ENCODE measurements at regions not wholly inside any gene's neighbourhood (a gene's known extent, or its start where the extent isn't known, plus 50 kb on each side); places are given as distances from the start of the nearest gene placed in this dataset.

- H2AFZ ChIP-seq (replicated peaks) = no peak overlapping the region
- no peak overlapping the region for H3K9ac ChIP-seq
- H3K4me1 ChIP-seq = peaks cover 5% of the 10 kb centered on the region
- no peaks in the 10 kb centered on the region for H3F3A ChIP-seq (ENCODE audit: low read depth)
- H3K79me2 ChIP-seq (ENCODE audit: low read depth) = no peaks in the 10 kb centered on the region
- Mint-ChIP-seq H3K36me3 (no peaks in the 10 kb centered on the region), H3K4me1 (no peaks in the 10 kb centered on the region), H3K9me3 (peaks cover 6% of the 10 kb centered on the region), H3K4me3 (no peak overlapping the region), H3K27ac (no peak overlapping the region), H3K27me3 (ENCODE audit: insufficient read depth, low read depth) (peaks cover 2% of the 10 kb centered on the region)
- H3K9me3 ChIP-seq (ENCODE audit: low read depth) = no peaks in the 10 kb centered on the region
- DNase-seq (ENCODE audit: low spot score) = no peak
- no peaks in the 10 kb centered on the region for H3K27me3 ChIP-seq
- TF ChIP-seq EZH2phosphoT487 (IDR thresholded peaks at IDR 0.05) = no peak
- TF ChIP-seq CTCF (IDR thresholded peaks at IDR 0.05) = no peak
- no peak for TF ChIP-seq EZH2 (IDR thresholded peaks at IDR 0.05)
- H3K4me2 ChIP-seq = no peak overlapping the region
- H3K4me3 ChIP-seq = no peak overlapping the region
- H3K27ac ChIP-seq = no peak overlapping the region
- H4K20me1 ChIP-seq (ENCODE audit: low read depth) = no peaks in the 10 kb centered on the region
- H3K36me3 ChIP-seq = no peaks in the 10 kb centered on the region
Observed at GRCh38 chr18:45539491-45539891, 75.8 kb upstream of the SLC14A2 start.

DNA sequence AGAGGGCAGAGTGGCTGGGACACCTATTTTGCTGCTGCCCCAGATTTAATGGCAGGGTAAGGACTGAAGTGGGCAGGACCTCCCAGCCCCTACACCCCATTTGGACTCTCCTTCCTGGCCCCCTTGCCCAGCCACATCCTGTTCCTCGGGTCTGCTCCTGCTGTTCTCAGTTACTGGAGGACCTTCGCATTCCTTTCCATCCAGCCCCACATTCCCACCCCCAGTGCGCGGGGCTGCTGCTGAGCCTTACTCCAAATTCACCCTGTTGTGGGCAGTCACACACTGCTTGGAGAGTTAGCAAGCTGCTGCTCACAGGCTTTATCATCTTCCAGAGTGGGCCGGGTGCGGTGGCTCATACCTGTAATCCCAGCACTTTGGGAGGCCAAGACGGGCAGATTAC is 75.2 kb upstream of the SLC14A2 start:
- H3K9me3 ChIP-seq (ENCODE audit: low read depth) = no peaks in the 10 kb centered on the region
- H3K4me2 ChIP-seq = no peak overlapping the region
- no peak for DNase-seq (ENCODE audit: low spot score)

GRCh38 chr18:45541421-45541820 is 73.9 kb upstream of the SLC14A2 start:
- Mint-ChIP-seq H3K27ac (no peak overlapping the region), H3K4me1 (no peaks in the 10 kb centered on the region), H3K36me3 (no peaks in the 10 kb centered on the region), H3K27me3 (ENCODE audit: insufficient read depth, low read depth) (peaks cover 2% of the 10 kb centered on the region), H3K4me3 (no peak overlapping the region), H3K9me3 (peaks cover 6% of the 10 kb centered on the region)
- Histone ChIP-seq H4K20me1 (ENCODE audit: low read depth) (no peaks in the 10 kb centered on the region), H3F3A (ENCODE audit: low read depth) (no peaks in the 10 kb centered on the region), H3K4me1 (no peaks in the 10 kb centered on the region), H2AFZ (replicated peaks) (no peak overlapping the region), H3K27ac (no peak overlapping the region), H3K36me3 (no peaks in the 10 kb centered on the region), H3K4me3 (no peak overlapping the region), H3K9me3 (ENCODE audit: low read depth) (no peaks in the 10 kb centered on the region), H3K79me2 (ENCODE audit: low read depth) (no peaks in the 10 kb centered on the region), H3K9ac (no peak overlapping the region), H3K4me2 (no peak overlapping the region), H3K27me3 (no peaks in the 10 kb centered on the region)
- no peak for TF ChIP-seq EZH2phosphoT487 (IDR thresholded peaks at IDR 0.05)
- no peak for DNase-seq (ENCODE audit: low spot score)

More for the DNA sequence above, 75.2 kb upstream of the SLC14A2 start:
- Histone ChIP-seq H3K79me2 (ENCODE audit: low read depth) (no peaks in the 10 kb centered on the region), H3K36me3 (no peaks in the 10 kb centered on the region), H3K4me1 (peaks cover under 1% of the 10 kb centered on the region), H3F3A (ENCODE audit: low read depth) (no peaks in the 10 kb centered on the region), H2AFZ (replicated peaks) (no peak overlapping the region), H3K4me3 (no peak overlapping the region), H3K27ac (no peak overlapping the region), H4K20me1 (ENCODE audit: low read depth) (no peaks in the 10 kb centered on the region), H3K27me3 (no peaks in the 10 kb centered on the region), H3K9ac (no peak overlapping the region)
- TF ChIP-seq EZH2 (IDR thresholded peaks at IDR 0.05) (no peak), CTCF (IDR thresholded peaks at IDR 0.05) (no peak), EZH2phosphoT487 (IDR thresholded peaks at IDR 0.05) (no peak)
- no peaks in the 10 kb centered on the region for H3K36me3 Mint-ChIP-seq
- H3K27me3 Mint-ChIP-seq (ENCODE audit: insufficient read depth, low read depth) = peaks cover 2% of the 10 kb centered on the region
- H3K4me1 Mint-ChIP-seq = no peaks in the 10 kb centered on the region
- no peak overlapping the region for H3K4me3 Mint-ChIP-seq
- H3K27ac Mint-ChIP-seq = no peak overlapping the region
- H3K9me3 Mint-ChIP-seq = peaks cover 6% of the 10 kb centered on the region

DNA sequence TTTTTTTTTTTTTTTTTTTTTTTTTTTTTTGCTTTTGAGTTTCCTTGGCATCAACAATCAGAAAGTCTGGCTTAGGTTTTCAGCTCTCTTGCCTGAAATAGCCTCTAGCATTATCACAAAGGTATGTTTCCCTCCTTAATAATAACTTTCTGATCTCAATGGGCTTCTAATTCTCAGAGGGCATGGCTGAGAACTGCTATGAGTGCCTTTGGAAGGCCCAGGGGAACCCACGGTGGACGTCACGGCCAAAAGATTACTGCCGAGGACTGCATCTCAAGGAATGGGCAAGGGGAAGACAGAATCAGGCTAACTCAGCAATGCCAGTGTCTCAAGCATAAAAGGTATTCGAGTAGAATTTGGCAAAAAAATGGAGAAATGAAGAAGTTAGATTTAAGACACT is 73.2 kb upstream of the SLC14A2 start:
- H3K27ac ChIP-seq = no peak overlapping the region
- DNase-seq (ENCODE audit: low spot score) = no peak
- H3K9me3 Mint-ChIP-seq = peaks cover 6% of the 10 kb centered on the region
- H3K27me3 ChIP-seq = no peaks in the 10 kb centered on the region
- no peak for TF ChIP-seq CTCF (IDR thresholded peaks at IDR 0.05)
- TF ChIP-seq EZH2phosphoT487 (IDR thresholded peaks at IDR 0.05) = no peak
- TF ChIP-seq EZH2 (IDR thresholded peaks at IDR 0.05) = no peak
- H3K79me2 ChIP-seq (ENCODE audit: low read depth) = no peaks in the 10 kb centered on the region
- H3K27me3 Mint-ChIP-seq (ENCODE audit: insufficient read depth, low read depth) = peaks cover 2% of the 10 kb centered on the region
- H2AFZ ChIP-seq (replicated peaks) = no peak overlapping the region
- H4K20me1 ChIP-seq (ENCODE audit: low read depth) = no peaks in the 10 kb centered on the region
- H3K4me2 ChIP-seq = no peak overlapping the region
- no peak overlapping the region for H3K9ac ChIP-seq
- no peak overlapping the region for H3K4me3 ChIP-seq
- no peak overlapping the region for H3K27ac Mint-ChIP-seq
- no peaks in the 10 kb centered on the region for H3K36me3 ChIP-seq
- H3K9me3 ChIP-seq (ENCODE audit: low read depth) = no peaks in the 10 kb centered on the region
- no peaks in the 10 kb centered on the region for H3K36me3 Mint-ChIP-seq
- H3K4me1 Mint-ChIP-seq = no peaks in the 10 kb centered on the region
- H3K4me3 Mint-ChIP-seq = no peak overlapping the region
- no peaks in the 10 kb centered on the region for H3K4me1 ChIP-seq
- H3F3A ChIP-seq (ENCODE audit: low read depth) = no peaks in the 10 kb centered on the region
